ENCODE measurements at regions not wholly inside any gene's neighbourhood (a gene's known extent, or its start where the extent isn't known, plus 50 kb on each side); places are given as distances from the start of the nearest gene placed in this dataset.
A peak's percentile ranks its signal among the peaks of the same experiment; 100 is the strongest.

GRCh38 chr13:104809483-104809882, 1726.0 kb downstream of the EFNB2 start:
- TF ChIP-seq, protein P1, sequence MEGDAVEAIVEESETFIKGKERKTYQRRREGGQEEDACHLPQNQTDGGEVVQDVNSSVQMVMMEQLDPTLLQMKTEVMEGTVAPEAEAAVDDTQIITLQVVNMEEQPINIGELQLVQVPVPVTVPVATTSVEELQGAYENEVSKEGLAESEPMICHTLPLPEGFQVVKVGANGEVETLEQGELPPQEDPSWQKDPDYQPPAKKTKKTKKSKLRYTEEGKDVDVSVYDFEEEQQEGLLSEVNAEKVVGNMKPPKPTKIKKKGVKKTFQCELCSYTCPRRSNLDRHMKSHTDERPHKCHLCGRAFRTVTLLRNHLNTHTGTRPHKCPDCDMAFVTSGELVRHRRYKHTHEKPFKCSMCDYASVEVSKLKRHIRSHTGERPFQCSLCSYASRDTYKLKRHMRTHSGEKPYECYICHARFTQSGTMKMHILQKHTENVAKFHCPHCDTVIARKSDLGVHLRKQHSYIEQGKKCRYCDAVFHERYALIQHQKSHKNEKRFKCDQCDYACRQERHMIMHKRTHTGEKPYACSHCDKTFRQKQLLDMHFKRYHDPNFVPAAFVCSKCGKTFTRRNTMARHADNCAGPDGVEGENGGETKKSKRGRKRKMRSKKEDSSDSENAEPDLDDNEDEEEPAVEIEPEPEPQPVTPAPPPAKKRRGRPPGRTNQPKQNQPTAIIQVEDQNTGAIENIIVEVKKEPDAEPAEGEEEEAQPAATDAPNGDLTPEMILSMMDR (conservative IDR thresholded peaks at IDR 0.05; ENCODE audit: low read depth, low read length), result no peak
- H3K4me3 ChIP-seq (ENCODE audit: low read depth, low read length), result no peak overlapping the region
- DNase-seq (ENCODE audit: low read depth), result peak; percentile 69

DNA sequence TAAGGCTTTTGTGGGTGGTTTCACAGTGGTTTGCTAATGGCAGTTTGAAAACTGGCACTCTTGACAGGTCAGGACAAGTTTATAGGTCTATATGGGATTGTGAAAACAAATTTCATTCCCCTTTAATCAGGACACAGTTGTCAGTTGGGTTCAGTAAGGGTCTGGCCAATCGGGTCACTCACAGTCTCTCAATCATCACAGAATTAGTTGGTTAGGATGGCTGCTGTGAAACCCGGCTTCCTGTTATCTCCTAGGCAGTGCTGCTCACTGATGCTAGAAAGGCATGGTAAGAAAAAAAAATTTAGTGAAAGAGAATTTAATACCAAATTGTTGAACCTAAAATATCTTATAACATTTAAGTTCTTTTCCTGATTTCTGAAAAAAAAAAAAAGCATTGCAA, 1730.1 kb downstream of the EFNB2 start:
- H3K4me3 ChIP-seq (ENCODE audit: low read depth, low read length), result no peak overlapping the region
- no peak for DNase-seq (ENCODE audit: low read depth)
- TF ChIP-seq, protein P1 (conservative IDR thresholded peaks at IDR 0.05; ENCODE audit: low read depth, low read length), result no peak

- no peak for DNase-seq (ENCODE audit: low read depth)
- H3K4me3 ChIP-seq (ENCODE audit: low read depth, low read length), result no peak overlapping the region
- TF ChIP-seq, protein P1 (conservative IDR thresholded peaks at IDR 0.05; ENCODE audit: low read depth, low read length), result no peak
Observed at GRCh38 chr13:104799152-104799551, 1732.9 kb upstream of the SLC10A2 start.

GRCh38 chr13:104798486-104798885, 1732.3 kb upstream of the SLC10A2 start:
- H3K4me3 ChIP-seq (ENCODE audit: low read depth, low read length), result no peak overlapping the region
- DNase-seq (ENCODE audit: low read depth), result no peak
- TF ChIP-seq, protein P1 (conservative IDR thresholded peaks at IDR 0.05; ENCODE audit: low read depth, low read length), result no peak

DNA sequence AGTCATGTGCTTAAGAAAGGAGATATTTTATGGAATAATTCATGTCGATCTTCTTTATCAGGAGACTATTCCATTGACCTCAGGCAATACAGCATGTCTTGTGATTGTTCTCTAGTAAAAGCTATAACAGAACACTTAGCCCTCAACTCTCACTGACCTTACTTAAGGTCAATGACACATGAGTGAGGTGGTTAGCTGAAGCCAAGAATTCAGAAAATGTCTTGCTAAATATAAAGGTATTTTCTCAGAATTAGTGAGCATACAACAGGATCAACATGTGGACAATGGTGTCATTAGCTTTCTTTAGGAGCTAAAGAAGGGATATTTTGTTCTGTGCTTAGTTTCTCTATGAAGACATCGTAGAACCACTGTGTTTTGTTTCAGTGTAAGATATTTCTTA, 1730.4 kb upstream of the SLC10A2 start:
- peak; percentile 66 for DNase-seq (ENCODE audit: low read depth)
- H3K4me3 ChIP-seq (ENCODE audit: low read depth, low read length), result no peak overlapping the region
- TF ChIP-seq, protein P1 (conservative IDR thresholded peaks at IDR 0.05; ENCODE audit: low read depth, low read length), result no peak

GRCh38 chr13:104785952-104786351, 1719.7 kb upstream of the SLC10A2 start:
- TF ChIP-seq, protein P1 (conservative IDR thresholded peaks at IDR 0.05; ENCODE audit: low read depth, low read length), result no peak
- no peak overlapping the region for H3K4me3 ChIP-seq (ENCODE audit: low read depth, low read length)
- DNase-seq (ENCODE audit: low read depth), result no peak

- no peak for DNase-seq (ENCODE audit: low read depth)
- no peak overlapping the region for H3K4me3 ChIP-seq (ENCODE audit: low read depth, low read length)
- TF ChIP-seq, protein P1 (conservative IDR thresholded peaks at IDR 0.05; ENCODE audit: low read depth, low read length), result no peak
Observed at GRCh38 chr13:104784891-104785290, 1718.7 kb upstream of the SLC10A2 start.
